ENCODE measurements at regions not wholly inside any gene's neighbourhood (a gene's known extent, or its start where the extent isn't known, plus 50 kb on each side); places are given as distances from the start of the nearest gene placed in this dataset.

DNA sequence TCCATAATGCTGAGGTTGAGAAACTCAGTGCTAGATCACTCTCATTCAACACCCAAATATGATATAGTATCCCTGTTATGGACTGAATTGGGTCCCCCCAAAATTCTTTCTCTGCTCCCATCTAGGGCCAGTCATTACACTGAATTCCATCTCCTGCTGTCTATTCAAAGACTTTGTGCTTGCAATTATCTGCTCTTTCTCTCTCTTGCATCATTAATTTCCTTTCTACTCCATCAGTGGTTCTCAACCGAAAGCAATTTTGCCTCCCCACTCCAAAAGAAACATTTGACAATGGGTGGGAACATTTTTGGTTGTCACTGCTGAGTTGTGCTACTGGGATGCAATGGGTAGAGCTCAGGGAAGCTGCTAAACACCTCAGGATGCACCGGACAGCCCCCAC is 271.5 kb upstream of the CDYL start:
- Mint-ChIP-seq H3K36me3 (no peaks in the 10 kb centered on the region), H3K4me1 (no peaks in the 10 kb centered on the region), H3K9me3 (peaks cover 2% of the 10 kb centered on the region), H3K4me3 (no peak overlapping the region), H3K27me3 (peaks cover 27% of the 10 kb centered on the region), H3K27ac (no peak overlapping the region)
- ATAC-seq (ENCODE audit: low read depth) (no peak), DNase-seq (ENCODE audit: low spot score in 2 of 2) (no peak)

GRCh38 chr6:4503700-4504099 is 272.5 kb upstream of the CDYL start:
- H3K4me1 Mint-ChIP-seq = no peaks in the 10 kb centered on the region
- no peak for DNase-seq (ENCODE audit: low spot score in 2 of 2)
- peaks cover 19% of the 10 kb centered on the region for H3K27me3 Mint-ChIP-seq
- H3K27ac Mint-ChIP-seq = no peak overlapping the region
- ATAC-seq (ENCODE audit: low read depth) = no peak
- H3K36me3 Mint-ChIP-seq = no peaks in the 10 kb centered on the region
- H3K9me3 Mint-ChIP-seq = peaks cover 2% of the 10 kb centered on the region
- no peak overlapping the region for H3K4me3 Mint-ChIP-seq

DNA sequence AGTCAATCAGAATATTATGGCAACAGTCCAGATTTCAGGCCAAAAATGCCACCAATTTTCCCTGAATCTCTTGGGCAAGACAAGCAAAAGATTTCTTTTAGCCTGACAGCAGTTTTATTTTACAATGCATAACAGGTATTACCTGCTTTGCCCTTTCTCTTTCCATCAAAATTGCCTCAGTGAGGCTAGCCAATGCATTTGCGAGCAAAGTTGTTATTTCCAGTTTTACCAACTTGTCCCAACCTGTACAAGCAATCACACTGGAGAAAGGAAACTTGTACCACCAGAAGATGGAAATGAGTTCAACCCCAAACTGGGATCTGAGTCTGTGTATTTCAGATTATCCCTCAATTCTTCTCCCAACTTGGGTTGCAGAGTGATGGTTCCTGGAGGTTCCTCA is 279.9 kb upstream of the CDYL start:
- ATAC-seq (ENCODE audit: low read depth) = no peak
- no peak for DNase-seq (ENCODE audit: low spot score in 2 of 2)
- Mint-ChIP-seq H3K9me3 (no peaks in the 10 kb centered on the region), H3K27ac (no peak overlapping the region), H3K27me3 (peaks cover 9% of the 10 kb centered on the region), H3K4me3 (no peak overlapping the region), H3K36me3 (no peaks in the 10 kb centered on the region), H3K4me1 (no peaks in the 10 kb centered on the region)

DNA sequence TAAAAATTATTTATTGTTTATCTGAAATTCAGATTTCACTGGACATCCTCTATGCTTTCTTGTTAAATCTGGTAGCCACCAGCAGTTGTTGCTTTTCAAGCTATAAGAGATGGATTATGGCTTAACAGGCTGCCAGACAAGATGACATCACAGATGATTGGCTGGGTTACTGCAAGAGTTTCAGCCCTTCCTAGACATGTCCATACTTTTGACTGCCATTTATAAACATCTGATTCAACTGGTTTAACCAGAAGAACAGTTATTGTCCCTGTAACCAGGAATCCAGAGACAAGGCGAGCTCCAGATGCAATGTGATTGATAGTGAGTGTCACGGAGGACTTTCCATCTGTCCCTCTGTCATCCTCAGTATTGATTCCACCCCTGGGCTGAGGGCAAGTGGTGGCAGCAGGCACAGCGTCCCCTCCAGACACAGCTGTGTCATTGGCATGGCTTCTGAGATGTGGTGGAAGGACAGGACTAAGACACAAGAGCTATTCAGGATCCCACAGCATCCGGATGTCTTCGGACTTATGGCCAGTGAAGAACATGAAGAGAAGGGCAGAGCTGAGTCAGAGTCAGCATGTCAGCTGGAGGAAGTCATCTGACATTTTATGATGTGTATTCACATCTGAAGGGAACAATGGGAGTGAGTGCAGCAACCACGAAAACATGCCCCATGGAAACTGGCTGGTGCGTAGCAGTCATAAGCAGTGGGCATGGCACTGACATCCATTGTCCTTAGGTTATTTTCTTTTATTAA is 284.5 kb upstream of the CDYL start:
- Mint-ChIP-seq H3K4me3 (no peak overlapping the region), H3K4me1 (no peaks in the 10 kb centered on the region), H3K27me3 (peaks cover 7% of the 10 kb centered on the region), H3K9me3 (peaks cover 14% of the 10 kb centered on the region), H3K36me3 (peaks cover 1% of the 10 kb centered on the region), H3K27ac (no peak overlapping the region)
- DNase-seq (ENCODE audit: low spot score in 2 of 2) = no peak
- no peak for ATAC-seq (ENCODE audit: low read depth)

- no peak for DNase-seq (ENCODE audit: low spot score in 2 of 2)
- Mint-ChIP-seq H3K27ac (no peak overlapping the region), H3K27me3 (peaks cover 9% of the 10 kb centered on the region), H3K4me1 (no peaks in the 10 kb centered on the region), H3K9me3 (peaks cover 15% of the 10 kb centered on the region), H3K4me3 (no peak overlapping the region), H3K36me3 (peaks cover 1% of the 10 kb centered on the region)
- no peak for ATAC-seq (ENCODE audit: low read depth)
These were observed 286.7 kb upstream of the CDYL start for GRCh38 chr6:4489538-4489937.

- no peak for DNase-seq (ENCODE audit: low spot score in 2 of 2)
These were observed 287.8 kb upstream of the CDYL start for GRCh38 chr6:4488389-4488788.

GRCh38 chr6:4487538-4487937 is 288.7 kb upstream of the CDYL start:
- no peaks in the 10 kb centered on the region for H3K4me1 Mint-ChIP-seq
- no peak overlapping the region for H3K27ac Mint-ChIP-seq
- ATAC-seq (ENCODE audit: low read depth) (no peak), DNase-seq (ENCODE audit: low spot score in 2 of 2) (no peak)
- no peak overlapping the region for H3K4me3 Mint-ChIP-seq
- H3K27me3 Mint-ChIP-seq = peaks cover 6% of the 10 kb centered on the region
- peaks cover 15% of the 10 kb centered on the region for H3K9me3 Mint-ChIP-seq
- H3K36me3 Mint-ChIP-seq = peaks cover 1% of the 10 kb centered on the region

More at GRCh38 chr6:4488389-4488788, 287.8 kb upstream of the CDYL start:
- H3K36me3 Mint-ChIP-seq = peaks cover 1% of the 10 kb centered on the region
- H3K27me3 Mint-ChIP-seq = peaks cover 6% of the 10 kb centered on the region
- H3K4me1 Mint-ChIP-seq = no peaks in the 10 kb centered on the region
- no peak overlapping the region for H3K4me3 Mint-ChIP-seq
- peaks cover 15% of the 10 kb centered on the region for H3K9me3 Mint-ChIP-seq
- no peak overlapping the region for H3K27ac Mint-ChIP-seq
- no peak for ATAC-seq (ENCODE audit: low read depth)

- Mint-ChIP-seq H3K4me3 (no peak overlapping the region), H3K27me3 (peaks cover 5% of the 10 kb centered on the region), H3K4me1 (no peaks in the 10 kb centered on the region), H3K36me3 (peaks cover 1% of the 10 kb centered on the region), H3K27ac (no peak overlapping the region), H3K9me3 (peaks cover 15% of the 10 kb centered on the region)
- ATAC-seq (ENCODE audit: low read depth) (no peak), DNase-seq (ENCODE audit: low spot score in 2 of 2) (no peak)
These were observed 289.5 kb upstream of the CDYL start for GRCh38 chr6:4486568-4487315.

- Mint-ChIP-seq H3K9me3 (peaks cover 15% of the 10 kb centered on the region), H3K36me3 (peaks cover 1% of the 10 kb centered on the region), H3K27ac (no peak overlapping the region), H3K27me3 (peaks cover 8% of the 10 kb centered on the region), H3K4me1 (no peaks in the 10 kb centered on the region), H3K4me3 (no peak overlapping the region)
- DNase-seq (ENCODE audit: low spot score in 2 of 2) = no peak
- no peak for ATAC-seq (ENCODE audit: low read depth)
These were observed 290.5 kb upstream of the CDYL start for GRCh38 chr6:4485735-4486134.

- Mint-ChIP-seq H3K4me3 (no peak overlapping the region), H3K9me3 (peaks cover 2% of the 10 kb centered on the region)
- no peak for ATAC-seq (ENCODE audit: low read depth)
These were observed 293.7 kb upstream of the CDYL start for GRCh38 chr6:4482461-4482860.

GRCh38 chr6:4480788-4481735 is 295.1 kb upstream of the CDYL start:
- Mint-ChIP-seq H3K27ac (no peak overlapping the region), H3K4me1 (peaks cover 5% of the 10 kb centered on the region), H3K4me3 (no peak overlapping the region), H3K9me3 (peaks cover 2% of the 10 kb centered on the region), H3K36me3 (peaks cover 4% of the 10 kb centered on the region), H3K27me3 (peaks cover 24% of the 10 kb centered on the region)
- ATAC-seq (ENCODE audit: low read depth) = no peak
- DNase-seq (ENCODE audit: low spot score in 2 of 2) = no peak

More at GRCh38 chr6:4482461-4482860, 293.7 kb upstream of the CDYL start:
- Mint-ChIP-seq H3K27me3 (peaks cover 18% of the 10 kb centered on the region), H3K36me3 (peaks cover 3% of the 10 kb centered on the region), H3K27ac (no peak overlapping the region), H3K4me1 (no peaks in the 10 kb centered on the region)
- no peak for DNase-seq (ENCODE audit: low spot score in 2 of 2)

DNA sequence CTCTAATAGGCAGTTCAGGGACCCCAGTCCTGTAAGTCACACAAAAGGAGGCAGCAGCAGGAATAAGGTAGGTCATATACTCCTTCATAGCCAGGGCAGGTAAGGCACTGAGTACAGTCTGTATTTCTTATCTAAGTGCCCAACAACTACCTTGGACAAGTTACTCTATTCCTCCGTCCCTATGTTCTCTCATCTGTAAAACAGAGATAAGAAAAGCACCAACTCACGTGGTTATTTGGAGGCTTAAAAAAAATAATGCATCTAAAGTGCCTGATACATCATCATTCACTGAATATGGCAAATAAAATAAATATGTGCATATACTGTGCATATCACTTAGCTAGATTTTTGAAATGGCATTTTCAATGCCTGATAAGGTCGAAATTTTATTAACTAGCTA is 298.1 kb upstream of the CDYL start:
- Mint-ChIP-seq H3K36me3 (peaks cover 4% of the 10 kb centered on the region), H3K27me3 (peaks cover 23% of the 10 kb centered on the region), H3K4me1 (peaks cover 8% of the 10 kb centered on the region), H3K4me3 (no peak overlapping the region), H3K9me3 (no peaks in the 10 kb centered on the region), H3K27ac (no peak overlapping the region)
- DNase-seq (ENCODE audit: low spot score in 2 of 2) (no peak), ATAC-seq (ENCODE audit: low read depth) (no peak)

- DNase-seq (ENCODE audit: low spot score in 2 of 2) (no peak), ATAC-seq (ENCODE audit: low read depth) (no peak)
- no peak overlapping the region for H3K27ac Mint-ChIP-seq
- peaks cover 8% of the 10 kb centered on the region for H3K36me3 Mint-ChIP-seq
- H3K27me3 Mint-ChIP-seq = peaks cover 12% of the 10 kb centered on the region
- peaks cover 8% of the 10 kb centered on the region for H3K4me1 Mint-ChIP-seq
- no peak overlapping the region for H3K4me3 Mint-ChIP-seq
- peaks cover 15% of the 10 kb centered on the region for H3K9me3 Mint-ChIP-seq
These were observed 301.4 kb upstream of the CDYL start for GRCh38 chr6:4474810-4475209.
